HEK293T (cell line): ENCODE measurements at regions not wholly inside any gene's neighbourhood (a gene's known extent, or its start where the extent isn't known, plus 50 kb on each side); places are given as distances from the start of the nearest gene placed in this dataset.

Experiments
- ELF4 ChIP-seq: fragments of 450-650 bp; IDR thresholded peaks from 2 replicates; pipeline ENCODE4 v1.6.1; 2017; ENCODE audit warnings: antibody characterized with exemption
- FOXA1 ChIP-seq: fragments of 450-650 bp; IDR thresholded peaks from 2 replicates; pipeline ENCODE4 v1.6.1; 2016; ENCODE audit warnings: mild to moderate bottlenecking
- FOXM1 ChIP-seq: fragments of 450-650 bp; IDR thresholded peaks from 2 replicates; pipeline ENCODE4 v1.6.1; 2017; ENCODE audit warnings: mild to moderate bottlenecking, borderline replicate concordance
- TARDBP ChIP-seq: fragments of 450-650 bp; IDR thresholded peaks from 2 replicates; pipeline ENCODE4 v1.6.1; 2016

- TF ChIP-seq ELF4 (no peak), FOXA1 (no peak), TARDBP (no peak), FOXM1 (no peak)
Observed at GRCh38 chr11:46210133-46210636, 67.3 kb upstream of the CREB3L1 start.
